SK-N-MC (cell line): ENCODE measurements at regions not wholly inside any gene's neighbourhood (a gene's known extent, or its start where the extent isn't known, plus 50 kb on each side); places are given as distances from the start of the nearest gene placed in this dataset.

ENCODE experiments used
- EZH2 ChIP-seq: fragments of 200-600 bp; sonication (generic); IDR thresholded peaks from one replicate; pipeline ENCODE4 v1.6.1; 2017; ENCODE audit warnings: antibody characterized with exemption
- POLR2AphosphoS5 ChIP-seq: IDR thresholded peaks from 2 replicates; pipeline ENCODE4 v1.6.1; 2012; ENCODE audit warnings: mild to moderate bottlenecking, low read depth, low read length, borderline replicate concordance

DNA sequence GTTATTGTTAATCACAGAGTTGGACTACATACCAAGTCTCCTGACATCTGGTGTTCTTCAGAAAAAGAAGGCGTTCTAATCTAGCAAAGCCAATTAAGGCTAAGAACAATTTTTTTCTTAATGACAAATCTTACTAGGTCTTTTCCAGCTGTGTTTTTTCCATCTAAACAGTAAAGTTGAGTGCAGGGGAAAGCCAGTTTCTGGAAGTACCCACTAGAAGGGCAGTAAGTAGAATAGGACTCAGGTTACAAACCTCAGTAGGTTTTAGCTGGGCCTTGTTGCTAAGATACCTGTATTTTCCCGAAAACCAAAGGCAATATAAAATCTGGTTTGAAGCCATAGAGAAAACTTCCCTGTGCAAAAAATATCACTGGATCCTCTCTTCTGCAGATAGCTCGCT, 351.9 kb downstream of the ETS1 start:
- TF ChIP-seq POLR2AphosphoS5 (no peak), EZH2 (no peak)
